Neuron (in vitro differentiated cells): ENCODE measurements at regions not wholly inside any gene's neighbourhood (a gene's known extent, or its start where the extent isn't known, plus 50 kb on each side); places are given as distances from the start of the nearest gene placed in this dataset.

ENCODE experiments used
- H2AFZ ChIP-seq: one replicate; pipeline ENCODE4 v1.6.1; 2013; ENCODE audit warnings: low read depth, mild to moderate bottlenecking, inconsistent platforms, low read length, moderate library complexity
- H3K27me3 ChIP-seq: one replicate; pipeline ENCODE4 v1.6.1; 2013; ENCODE audit warnings: low read length; ENCODE audit not compliant: insufficient read depth
- H3K36me3 ChIP-seq: one replicate; pipeline ENCODE4 v1.6.1; 2013; ENCODE audit warnings: low read length; ENCODE audit not compliant: insufficient read depth
- H3K4me1 ChIP-seq: one replicate; pipeline ENCODE4 v1.6.1; 2013; ENCODE audit warnings: low read length; ENCODE audit not compliant: insufficient read depth
- H3K4me3 ChIP-seq: 2 replicates; pipeline ENCODE4 v1.5.1; 2013; ENCODE audit warnings: mild to moderate bottlenecking, low read length, moderate library complexity
- H3K9me3 ChIP-seq: one replicate; pipeline ENCODE4 v1.6.1; 2013; ENCODE audit warnings: low read length

DNA sequence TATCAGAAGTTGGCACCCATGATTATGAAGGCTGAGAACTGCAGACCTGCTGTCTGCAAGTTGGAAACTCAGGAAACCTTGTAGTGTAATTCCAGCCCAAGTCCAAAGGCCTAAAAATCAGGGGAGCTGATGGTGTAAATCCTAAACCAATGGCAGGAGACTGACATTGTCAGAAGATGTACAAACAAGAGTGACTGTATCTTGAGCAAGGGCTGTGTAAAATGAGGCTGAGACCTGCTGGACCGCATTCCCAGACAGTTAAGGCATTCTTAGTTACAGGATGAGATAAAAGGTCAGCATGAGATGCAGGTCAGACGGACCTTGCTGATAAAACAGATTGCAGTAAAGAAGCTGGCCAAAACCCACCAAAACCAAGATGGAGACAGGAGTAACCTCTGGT is 147.7 kb downstream of the COG6 start:
- H2AFZ ChIP-seq, result no peak overlapping the region
- H3K9me3 ChIP-seq, result peaks cover 4% of the 10 kb centered on the region
- no peaks in the 10 kb centered on the region for H3K27me3 ChIP-seq
- no peaks in the 10 kb centered on the region for H3K36me3 ChIP-seq
- H3K4me3 ChIP-seq, result no peak overlapping the region
- peaks cover 10% of the 10 kb centered on the region for H3K4me1 ChIP-seq

DNA sequence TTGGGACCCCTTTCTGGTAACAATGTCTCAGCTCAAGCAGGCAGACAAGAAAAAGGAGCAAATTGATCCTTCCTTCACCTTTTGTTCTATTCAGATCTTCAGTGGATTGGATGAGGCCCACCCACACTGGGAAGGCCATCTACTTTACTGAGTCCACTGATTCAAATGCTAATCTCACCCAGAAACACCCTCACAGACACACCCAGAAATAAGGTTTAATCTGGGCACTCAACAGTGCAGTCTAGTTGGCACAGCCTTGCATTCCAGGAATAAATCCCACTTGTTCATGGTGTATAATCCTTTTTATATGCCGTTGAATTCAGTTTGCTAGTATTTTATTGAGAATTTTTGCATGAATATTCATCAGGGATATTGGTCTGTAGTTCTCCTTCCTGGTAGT is 148.4 kb downstream of the COG6 start:
- H3K4me1 ChIP-seq, result peaks cover 10% of the 10 kb centered on the region

DNA sequence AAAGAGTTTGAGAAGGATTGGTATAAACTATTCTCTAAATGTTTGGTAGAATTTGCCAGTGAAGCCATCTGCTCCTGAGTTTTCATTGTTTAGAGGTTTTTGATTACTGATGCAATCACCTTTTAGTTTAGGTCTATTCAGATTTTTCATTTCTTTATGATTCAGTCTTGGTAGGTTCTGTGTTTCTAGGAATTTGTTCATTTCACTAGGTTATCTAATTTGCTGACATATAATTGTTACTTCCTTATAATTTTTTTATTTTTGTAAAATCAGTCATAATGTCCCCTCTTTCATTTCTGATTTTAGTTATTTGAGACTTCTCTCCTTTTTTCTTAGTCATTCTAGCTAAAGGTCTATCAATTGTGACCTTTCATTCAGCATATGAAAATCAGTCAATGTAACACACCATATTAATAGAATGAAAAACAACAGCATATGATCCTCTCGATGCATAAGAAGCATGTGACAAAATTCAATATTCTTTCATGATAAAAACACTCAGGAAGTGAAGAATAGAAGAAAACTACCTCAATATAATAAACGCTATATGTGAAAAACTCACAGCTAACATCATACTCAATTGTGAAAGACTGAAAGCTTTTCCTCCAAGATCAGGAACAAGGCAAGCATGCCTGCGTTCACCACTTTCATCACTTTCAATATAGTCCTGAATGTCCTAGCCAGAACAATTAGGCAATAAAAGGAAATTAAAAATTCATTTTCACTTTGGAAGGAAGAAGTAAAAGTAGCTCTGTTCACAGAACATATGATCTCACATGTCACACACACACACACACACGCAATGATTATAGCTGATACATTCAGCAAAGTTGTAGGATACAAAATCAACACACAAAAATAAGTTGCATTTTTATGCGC is 149.1 kb downstream of the COG6 start:
- Histone ChIP-seq H3K4me3 (no peak overlapping the region), H3K27me3 (no peaks in the 10 kb centered on the region), H3K36me3 (no peaks in the 10 kb centered on the region), H3K9me3 (peaks cover 4% of the 10 kb centered on the region), H3K4me1 (peaks cover 10% of the 10 kb centered on the region), H2AFZ (no peak overlapping the region)

More for the DNA sequence above, 148.4 kb downstream of the COG6 start:
- no peak overlapping the region for H3K4me3 ChIP-seq
- H3K9me3 ChIP-seq, result peaks cover 4% of the 10 kb centered on the region
- no peaks in the 10 kb centered on the region for H3K27me3 ChIP-seq
- no peak overlapping the region for H2AFZ ChIP-seq
- H3K36me3 ChIP-seq, result no peaks in the 10 kb centered on the region

DNA sequence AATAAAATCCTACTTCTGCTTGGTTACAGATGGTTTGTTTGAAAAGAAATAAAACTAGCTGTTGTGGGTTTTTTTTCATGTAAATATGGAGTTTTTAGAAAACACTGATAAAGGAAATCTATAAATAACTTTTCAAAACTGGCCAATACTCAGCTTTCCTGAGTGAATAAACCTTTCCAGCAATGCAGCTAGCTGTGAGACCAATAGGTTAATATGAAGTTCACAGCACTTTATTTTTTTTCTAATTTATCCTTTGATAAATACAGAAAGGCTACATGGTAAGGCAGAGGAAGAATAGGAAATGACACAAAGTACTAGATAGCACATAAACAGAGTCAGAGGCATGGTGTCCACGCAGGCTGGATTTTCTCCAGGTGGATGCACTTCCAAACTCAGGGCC is 154.0 kb downstream of the COG6 start:
- no peaks in the 10 kb centered on the region for H3K36me3 ChIP-seq
- H3K4me1 ChIP-seq, result no peaks in the 10 kb centered on the region
- H2AFZ ChIP-seq, result no peak overlapping the region

DNA sequence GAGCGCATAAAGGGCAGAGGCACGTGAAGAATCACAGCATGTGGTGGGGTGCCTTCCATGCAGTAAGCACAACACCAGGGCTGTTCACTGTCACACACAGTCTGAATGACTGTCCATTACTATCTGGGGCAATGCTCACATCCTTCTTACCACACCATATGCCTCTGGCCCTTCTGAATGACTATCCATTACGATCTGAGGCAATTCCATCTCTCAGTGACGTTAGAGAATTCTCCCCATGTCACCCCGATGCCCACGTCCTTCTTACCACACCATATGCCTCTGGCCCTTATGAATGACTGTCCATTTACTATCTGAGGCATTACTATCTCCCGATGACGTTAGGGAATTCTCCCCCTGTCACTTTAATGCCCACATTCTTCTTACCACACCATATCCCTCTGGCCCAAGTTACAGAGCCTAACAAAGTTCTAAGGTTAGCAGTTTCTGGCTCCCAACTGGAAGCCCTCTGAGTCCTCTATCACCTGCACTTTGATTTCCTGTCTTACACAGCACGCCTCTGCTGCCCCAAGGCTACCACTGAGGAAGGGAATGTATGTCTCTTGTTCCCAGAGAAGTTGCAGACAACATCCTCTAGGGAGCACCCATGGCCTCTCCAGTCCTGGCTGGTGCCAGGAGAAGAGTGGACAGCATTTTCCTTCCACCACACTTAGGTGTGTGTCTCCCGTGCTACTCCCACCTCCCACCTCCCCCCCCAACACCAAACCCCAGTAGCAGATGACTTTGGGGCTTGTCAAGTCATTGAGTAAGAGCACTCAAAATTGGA is 154.8 kb downstream of the COG6 start:
- H3K4me3 ChIP-seq, result no peak overlapping the region

More for the DNA sequence above, 154.0 kb downstream of the COG6 start:
- H3K27me3 ChIP-seq, result no peaks in the 10 kb centered on the region
- no peaks in the 10 kb centered on the region for H3K9me3 ChIP-seq
- no peak overlapping the region for H3K4me3 ChIP-seq

DNA sequence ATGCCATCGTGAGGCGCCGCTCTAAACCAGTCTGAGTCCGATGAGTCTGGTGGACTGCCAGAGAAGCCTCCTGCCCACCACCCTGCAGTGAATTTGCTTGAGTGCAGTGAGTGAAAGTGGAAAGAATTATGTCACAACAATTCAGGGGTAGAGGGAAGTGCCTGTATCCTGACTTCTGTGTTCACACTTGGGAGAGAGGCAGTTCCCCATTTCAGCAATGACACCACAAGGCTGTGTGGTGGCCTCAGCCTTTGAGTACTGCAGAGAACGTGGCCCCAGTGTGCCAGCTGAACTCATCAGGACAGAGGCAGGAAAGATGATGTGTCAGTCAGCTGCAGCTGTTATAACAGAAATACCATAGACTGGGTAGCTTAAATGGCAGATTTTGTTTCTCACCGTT is 155.6 kb downstream of the COG6 start:
- no peak overlapping the region for H2AFZ ChIP-seq
- H3K4me3 ChIP-seq, result no peak overlapping the region
- H3K27me3 ChIP-seq, result no peaks in the 10 kb centered on the region

More for the DNA sequence above, 154.8 kb downstream of the COG6 start:
- H3K36me3 ChIP-seq, result no peaks in the 10 kb centered on the region
- H3K4me1 ChIP-seq, result no peaks in the 10 kb centered on the region
- H3K27me3 ChIP-seq, result no peaks in the 10 kb centered on the region
- no peaks in the 10 kb centered on the region for H3K9me3 ChIP-seq
- no peak overlapping the region for H2AFZ ChIP-seq

DNA sequence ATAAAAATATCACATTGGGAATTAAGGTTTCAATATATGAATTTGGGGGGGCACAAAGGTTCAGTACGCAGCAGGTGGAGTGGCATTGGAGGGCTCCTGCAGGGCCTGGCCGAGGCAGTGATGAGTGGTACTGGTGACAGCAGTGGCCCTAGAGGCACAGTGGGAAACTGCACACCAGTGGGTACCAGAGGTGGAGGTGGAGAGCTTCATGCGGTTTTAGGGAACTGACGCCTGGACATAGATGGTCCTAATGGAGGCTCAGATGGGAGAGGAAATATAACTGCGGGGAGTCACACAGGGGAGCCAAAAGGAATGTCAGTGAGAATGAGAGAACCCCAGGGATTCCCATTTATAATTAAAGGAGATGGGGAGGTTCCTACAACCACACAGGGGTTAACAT is 156.2 kb downstream of the COG6 start:
- H3K4me3 ChIP-seq, result no peak overlapping the region
- peaks cover under 1% of the 10 kb centered on the region for H3K4me1 ChIP-seq
- H3K9me3 ChIP-seq, result no peaks in the 10 kb centered on the region
- no peak overlapping the region for H2AFZ ChIP-seq
- H3K27me3 ChIP-seq, result no peaks in the 10 kb centered on the region
- H3K36me3 ChIP-seq, result no peaks in the 10 kb centered on the region

More for the DNA sequence above, 155.6 kb downstream of the COG6 start:
- Histone ChIP-seq H3K36me3 (no peaks in the 10 kb centered on the region), H3K4me1 (no peaks in the 10 kb centered on the region), H3K9me3 (no peaks in the 10 kb centered on the region)

DNA sequence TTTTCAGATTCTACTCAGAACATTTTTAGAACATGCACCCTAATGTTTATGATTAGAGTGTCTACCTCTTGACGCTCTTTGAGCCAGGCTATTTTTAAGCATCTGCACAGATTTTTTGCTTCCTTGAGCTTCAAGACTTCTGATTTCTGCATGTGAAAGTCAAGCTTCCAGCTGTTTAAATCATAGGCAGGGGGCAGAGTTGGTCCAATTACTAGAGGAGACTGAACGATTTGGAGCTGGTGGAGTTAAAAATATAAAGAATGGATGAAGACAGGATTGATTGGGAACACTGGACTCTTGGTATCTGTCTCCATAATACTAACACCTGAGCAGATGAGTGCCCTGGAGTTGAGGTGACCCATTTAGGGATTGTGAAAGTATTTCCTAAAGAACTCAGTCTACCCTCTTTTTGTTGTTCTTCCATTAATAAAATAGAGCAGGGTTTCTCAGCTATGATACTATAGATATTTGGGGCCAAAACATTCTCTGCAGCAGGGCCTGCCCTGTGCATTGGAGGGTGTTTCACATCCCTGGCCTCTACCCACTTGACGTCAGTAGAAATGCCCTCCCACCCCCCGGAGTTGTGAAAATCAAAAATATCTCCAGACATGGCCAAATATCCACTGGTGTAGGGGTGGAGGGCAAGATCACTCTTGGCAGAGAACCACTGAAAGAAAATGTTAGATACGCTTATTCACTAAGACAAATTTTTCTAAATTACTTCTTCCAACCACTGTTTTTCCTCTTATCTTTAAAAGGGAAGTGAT is 160.1 kb downstream of the COG6 start:
- H3K4me3 ChIP-seq, result no peak overlapping the region
- H2AFZ ChIP-seq, result no peak overlapping the region
- H3K27me3 ChIP-seq, result no peaks in the 10 kb centered on the region
- H3K4me1 ChIP-seq, result peaks cover 23% of the 10 kb centered on the region
- peaks cover 3% of the 10 kb centered on the region for H3K9me3 ChIP-seq
- H3K36me3 ChIP-seq, result no peaks in the 10 kb centered on the region

DNA sequence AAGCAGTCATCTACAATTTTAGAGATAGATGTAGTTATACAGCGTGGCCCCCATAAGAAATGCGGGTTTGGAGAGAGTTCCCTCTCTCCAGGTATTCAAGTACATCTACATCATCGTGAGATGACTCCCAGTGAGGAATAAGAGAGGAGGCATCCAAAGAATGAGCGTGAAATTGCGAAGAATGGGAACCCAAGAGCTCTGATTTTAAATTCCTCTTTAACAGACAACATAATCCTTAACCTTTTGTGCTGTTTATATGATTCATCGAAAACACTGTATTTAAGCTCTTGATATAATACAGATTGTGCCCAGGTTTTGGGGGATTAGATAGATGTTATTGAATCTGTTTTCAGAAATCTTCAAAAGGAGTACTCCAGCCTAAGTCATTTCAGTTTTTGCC is 161.5 kb downstream of the COG6 start:
- H3K4me1 ChIP-seq, result peaks cover 23% of the 10 kb centered on the region
- H3K36me3 ChIP-seq, result no peaks in the 10 kb centered on the region
- no peak overlapping the region for H2AFZ ChIP-seq

DNA sequence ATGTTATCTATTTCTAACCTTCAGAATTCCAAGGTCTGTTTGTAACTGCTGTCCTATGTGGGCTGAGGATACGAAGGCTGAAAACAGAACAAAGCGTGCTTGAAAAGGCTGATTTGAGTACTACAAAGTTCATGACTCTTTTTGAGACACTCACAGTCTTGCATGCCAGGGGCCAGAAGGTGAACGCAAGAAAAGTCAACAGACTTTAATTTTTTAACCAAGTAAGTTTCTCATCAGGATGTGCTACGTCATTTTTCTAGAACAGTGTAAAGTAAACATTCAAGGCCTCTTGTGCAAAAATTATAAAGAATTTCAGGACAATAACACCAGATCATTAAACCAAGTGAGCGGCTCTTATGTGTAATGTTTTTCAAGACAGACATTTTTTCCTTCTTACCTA is 163.5 kb downstream of the COG6 start:
- Histone ChIP-seq H2AFZ (no peak overlapping the region), H3K27me3 (no peaks in the 10 kb centered on the region), H3K4me1 (peaks cover 23% of the 10 kb centered on the region), H3K36me3 (no peaks in the 10 kb centered on the region), H3K4me3 (no peak overlapping the region), H3K9me3 (peaks cover 3% of the 10 kb centered on the region)

More for the DNA sequence above, 161.5 kb downstream of the COG6 start:
- H3K9me3 ChIP-seq, result peaks cover 3% of the 10 kb centered on the region
- no peaks in the 10 kb centered on the region for H3K27me3 ChIP-seq
- no peak overlapping the region for H3K4me3 ChIP-seq

DNA sequence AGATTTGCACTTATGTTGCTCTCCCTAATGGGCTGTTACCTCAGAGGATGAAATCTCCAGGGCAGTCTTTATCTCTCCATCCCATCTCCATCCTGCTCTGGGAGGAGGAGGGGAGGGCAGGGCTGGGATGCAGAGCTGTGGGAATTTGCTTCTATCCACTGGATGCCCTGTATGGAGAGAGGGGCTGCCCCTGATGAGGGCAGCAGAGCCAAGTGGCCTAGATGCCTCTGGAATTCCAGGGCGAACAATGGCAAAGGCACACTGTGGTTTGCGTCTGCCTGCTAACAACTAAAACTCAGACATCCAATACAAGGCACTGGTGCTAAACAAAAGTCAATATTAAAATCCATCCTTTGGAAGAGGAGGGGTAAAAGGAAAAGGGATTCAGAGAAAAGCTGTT is 165.1 kb downstream of the COG6 start:
- H3K27me3 ChIP-seq, result no peaks in the 10 kb centered on the region
- peaks cover 3% of the 10 kb centered on the region for H3K9me3 ChIP-seq
- H2AFZ ChIP-seq, result no peak overlapping the region
- no peak overlapping the region for H3K4me3 ChIP-seq
- peaks cover 23% of the 10 kb centered on the region for H3K4me1 ChIP-seq
- H3K36me3 ChIP-seq, result no peaks in the 10 kb centered on the region

DNA sequence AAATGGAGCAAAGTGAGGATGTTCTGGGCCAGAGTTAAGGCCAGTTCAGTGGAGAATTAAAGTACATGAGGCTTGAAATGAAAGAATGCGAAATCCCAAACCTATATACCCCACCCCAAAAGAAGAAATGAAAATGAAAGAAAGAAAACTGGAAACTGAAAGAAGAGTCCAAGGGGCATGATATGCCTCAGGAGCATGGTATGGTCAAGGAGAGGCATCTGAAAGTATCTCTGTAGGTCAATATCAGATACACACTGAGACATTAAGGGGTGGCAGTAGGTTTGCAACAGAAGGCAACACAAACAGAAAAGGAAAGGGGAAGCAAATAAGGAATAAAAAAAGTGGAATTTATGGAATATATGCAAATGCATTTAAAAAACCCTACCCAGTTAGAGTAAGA is 166.5 kb downstream of the COG6 start:
- Histone ChIP-seq H3K4me1 (peaks cover 20% of the 10 kb centered on the region), H3K4me3 (no peak overlapping the region), H3K27me3 (no peaks in the 10 kb centered on the region), H2AFZ (no peak overlapping the region), H3K9me3 (peaks cover 3% of the 10 kb centered on the region), H3K36me3 (no peaks in the 10 kb centered on the region)

DNA sequence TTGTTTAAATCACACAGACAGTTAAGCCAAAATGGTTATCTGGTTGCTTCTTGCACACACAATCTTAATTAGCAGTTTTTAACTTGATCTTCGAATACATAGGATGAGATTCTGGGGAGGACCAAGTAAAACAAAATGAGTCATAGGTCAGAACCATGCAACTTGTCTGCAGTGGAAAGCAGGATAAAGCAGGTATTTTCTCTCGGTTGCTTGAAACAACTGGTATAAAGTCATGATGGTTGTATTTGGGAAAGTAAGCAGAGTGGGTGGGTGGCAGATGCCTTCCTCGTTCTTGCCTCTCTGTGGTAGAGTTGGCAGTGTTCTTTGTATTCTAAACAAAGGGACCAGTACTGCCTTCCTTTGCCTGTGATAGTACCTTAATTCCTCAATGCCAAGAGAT is 167.0 kb downstream of the COG6 start:
- Histone ChIP-seq H3K9me3 (peaks cover 3% of the 10 kb centered on the region), H3K36me3 (no peaks in the 10 kb centered on the region), H3K4me1 (peaks cover 17% of the 10 kb centered on the region), H3K27me3 (no peaks in the 10 kb centered on the region), H2AFZ (no peak overlapping the region), H3K4me3 (no peak overlapping the region)
